HEK293 (cell line): ENCODE measurements at regions not wholly inside any gene's neighbourhood (a gene's known extent, or its start where the extent isn't known, plus 50 kb on each side); places are given as distances from the start of the nearest gene placed in this dataset.

ENCODE experiments used
- CTCF ChIA-PET: fragments of 350-600 bp; formaldehyde crosslinking; extraction: SDS; loops from one replicate; lab custom pipeline; 2021; ENCODE audit warnings: antibody characterized with exemption; lab: Yijun Ruan, JAX
- POLR2A ChIA-PET: fragments of 300-600 bp; formaldehyde crosslinking; extraction: SDS; loops from one replicate; lab custom pipeline; 2020; ENCODE audit warnings: antibody characterized with exemption, inconsistent platforms; lab: Yijun Ruan, JAX
- H3K27ac ChIP-seq: fragments of 200-500 bp; sonication (Bioruptor generic); 2 replicates; pipeline ENCODE4 v1.5.1; 2014; ENCODE audit warnings: low read depth, low read length, control low read depth, inconsistent platforms; ENCODE audit errors: extremely low read depth
- H3K36me3 ChIP-seq, 2 experiments: fragments of 200-500 bp in 1 of 2; sonication (Bioruptor generic) in 1 of 2; 1 replicate in 1 of 2; 2 replicates in 1 of 2; pipeline ENCODE4 v1.5.1; 2014 to 2017; ENCODE audit warnings: inconsistent platforms in 2 of 2, low read length in 2 of 2; ENCODE audit not compliant: control insufficient read depth in 2 of 2, insufficient read depth in 1 of 2
- H3K4me1 ChIP-seq: fragments of 200-500 bp; sonication (Bioruptor generic); 2 replicates; pipeline ENCODE4 v1.5.1; 2014; ENCODE audit warnings: mild to moderate bottlenecking, low read length, inconsistent platforms; ENCODE audit not compliant: control insufficient read depth, insufficient read depth
- H3K4me3 ChIP-seq: 2 replicates; pipeline ENCODE4 v1.5.1; 2011; ENCODE audit warnings: low read depth, mild to moderate bottlenecking, control low read depth, low read length, moderate library complexity
- H3K9me3 ChIP-seq: fragments of 200-500 bp; sonication (Bioruptor generic); 2 replicates; pipeline ENCODE4 v1.5.1; 2014; ENCODE audit warnings: low read depth, low read length, inconsistent platforms; ENCODE audit not compliant: control insufficient read depth, insufficient read depth
- HIC1 ChIP-seq: fragments of 450-650 bp; formaldehyde crosslinking; IDR thresholded peaks from 2 replicates; pipeline ENCODE4 v1.5.1; 2016; ENCODE audit warnings: missing biosample characterization, missing genetic modification characterization
- HOXC10 ChIP-seq: sonication (generic); formaldehyde crosslinking; IDR thresholded peaks from 2 replicates; pipeline ENCODE4 v1.8.1; 2023; ENCODE audit warnings: mild to moderate bottlenecking, missing genetic modification reagents
- PRDM4 ChIP-seq: fragments of 450-650 bp; formaldehyde crosslinking; IDR thresholded peaks from 2 replicates; pipeline ENCODE4 v1.5.1; 2017; ENCODE audit warnings: missing biosample characterization, missing genetic modification characterization
- ZFP37 ChIP-seq: fragments of 450-650 bp; formaldehyde crosslinking; IDR thresholded peaks from 2 replicates; pipeline ENCODE4 v1.5.1; 2016; ENCODE audit warnings: missing biosample characterization, missing genetic modification characterization
- ZNF112 ChIP-seq: fragments of 450-650 bp; formaldehyde crosslinking; IDR thresholded peaks from 2 replicates; pipeline ENCODE4 v1.5.0; 2017; ENCODE audit warnings: missing biosample characterization, missing genetic modification characterization
- ZNF146 ChIP-seq: fragments of 450-650 bp; formaldehyde crosslinking; IDR thresholded peaks from 2 replicates; pipeline ENCODE4 v1.5.1; 2016; ENCODE audit warnings: missing biosample characterization, missing genetic modification characterization
- ZNF169 ChIP-seq: fragments of 450-650 bp; formaldehyde crosslinking; IDR thresholded peaks from 2 replicates; pipeline ENCODE4 v1.5.1; 2016; ENCODE audit warnings: missing biosample characterization, missing genetic modification characterization
- ZNF214 ChIP-seq: fragments of 450-650 bp; formaldehyde crosslinking; IDR thresholded peaks from 2 replicates; pipeline ENCODE4 v1.5.1; 2017; ENCODE audit warnings: missing biosample characterization, mild to moderate bottlenecking, missing genetic modification characterization, borderline replicate concordance
- ZNF324 ChIP-seq: fragments of 450-650 bp; formaldehyde crosslinking; IDR thresholded peaks from 2 replicates; pipeline ENCODE4 v1.5.1; 2016; ENCODE audit warnings: missing biosample characterization, missing genetic modification characterization
- ZNF423 ChIP-seq: fragments of 450-650 bp; formaldehyde crosslinking; IDR thresholded peaks from 2 replicates; pipeline ENCODE4 v1.5.1; 2016; ENCODE audit warnings: missing biosample characterization, missing genetic modification characterization
- ZNF433 ChIP-seq: fragments of 450-650 bp; formaldehyde crosslinking; IDR thresholded peaks from 2 replicates; pipeline ENCODE4 v1.5.1; 2016; ENCODE audit warnings: missing biosample characterization, missing genetic modification characterization, low read depth
- ZNF521 ChIP-seq: fragments of 450-650 bp; formaldehyde crosslinking; IDR thresholded peaks from 2 replicates; pipeline ENCODE4 v1.5.1; 2017; ENCODE audit warnings: missing biosample characterization, mild to moderate bottlenecking, missing genetic modification characterization
- ZNF529 ChIP-seq: fragments of 450-650 bp; formaldehyde crosslinking; IDR thresholded peaks from 2 replicates; pipeline ENCODE4 v1.5.1; 2017; ENCODE audit warnings: missing genetic modification characterization, missing biosample characterization; ENCODE audit not compliant: insufficient replicate concordance
- ZNF530 ChIP-seq: fragments of 450-650 bp; formaldehyde crosslinking; IDR thresholded peaks from 2 replicates; pipeline ENCODE4 v1.5.1; 2016; ENCODE audit warnings: low read depth, missing biosample characterization, missing genetic modification characterization
- ZNF561 ChIP-seq: fragments of 450-650 bp; IDR thresholded peaks from 2 replicates; pipeline ENCODE4 v1.5.1; 2018; ENCODE audit warnings: missing biosample characterization, missing genetic modification characterization, borderline replicate concordance
- ZNF580 ChIP-seq: fragments of 450-650 bp; formaldehyde crosslinking; IDR thresholded peaks from 2 replicates; pipeline ENCODE4 v1.5.1; 2016; ENCODE audit warnings: missing biosample characterization, missing genetic modification characterization
- ZNF623 ChIP-seq: fragments of 450-650 bp; formaldehyde crosslinking; IDR thresholded peaks from 2 replicates; pipeline ENCODE4 v1.5.1; 2016; ENCODE audit warnings: missing biosample characterization, missing genetic modification characterization
- ZNF701 ChIP-seq: fragments of 450-650 bp; formaldehyde crosslinking; IDR thresholded peaks from 2 replicates; pipeline ENCODE4 v1.5.1; 2016; ENCODE audit warnings: missing biosample characterization, missing genetic modification characterization
- ZNF776 ChIP-seq: fragments of 450-650 bp; formaldehyde crosslinking; IDR thresholded peaks from 2 replicates; pipeline ENCODE4 v1.5.0; 2017; ENCODE audit warnings: missing biosample characterization, missing genetic modification characterization, borderline replicate concordance
- ZNF792 ChIP-seq: fragments of 450-650 bp; formaldehyde crosslinking; IDR thresholded peaks from 2 replicates; pipeline ENCODE4 v1.5.1; 2016; ENCODE audit warnings: missing biosample characterization, missing genetic modification characterization
- ZNF843 ChIP-seq: fragments of 450-650 bp; formaldehyde crosslinking; IDR thresholded peaks from 2 replicates; pipeline ENCODE4 v1.5.1; 2016; ENCODE audit warnings: missing biosample characterization, missing genetic modification characterization
- TF ChIP-seq, protein P1 (sequence below): fragments of 450-650 bp; formaldehyde crosslinking; IDR thresholded peaks from 2 replicates; pipeline ENCODE4 v1.5.1; 2016; ENCODE audit warnings: missing biosample characterization, missing genetic modification characterization, borderline replicate concordance
- TF ChIP-seq, protein P2 (sequence below): fragments of 450-650 bp; formaldehyde crosslinking; IDR thresholded peaks from 2 replicates; pipeline ENCODE4 v1.5.1; 2017; ENCODE audit warnings: missing biosample characterization, mild to moderate bottlenecking, missing genetic modification characterization, moderate library complexity
- TF ChIP-seq, protein P3 (sequence below): fragments of 450-650 bp; formaldehyde crosslinking; IDR thresholded peaks from 2 replicates; pipeline ENCODE4 v1.5.1; 2016; ENCODE audit warnings: missing biosample characterization, missing genetic modification characterization

DNA sequence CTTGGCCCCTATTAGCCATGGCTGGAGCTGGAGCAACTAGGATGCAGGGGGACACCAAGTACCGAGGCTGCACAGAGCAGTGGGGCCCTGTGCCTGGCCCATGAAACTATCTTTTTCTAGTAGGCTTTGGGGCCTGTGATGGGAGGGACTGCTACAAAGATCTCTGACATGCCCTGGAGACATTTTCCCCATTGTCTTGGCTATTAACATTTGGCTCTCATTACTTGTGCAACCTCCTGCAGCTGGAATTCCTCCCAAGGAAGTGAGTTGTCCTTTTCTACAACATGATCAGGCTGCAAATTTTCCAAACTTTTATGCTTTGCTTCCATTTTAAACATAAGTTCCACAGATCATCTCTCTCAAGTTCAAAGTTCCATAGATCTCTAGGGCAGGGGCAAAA lies 174.7 kb upstream of the ANKFN1 start:
- Histone ChIP-seq H3K9me3 (no peaks in the 10 kb centered on the region; the same call in 1 of the 2 replicates), H3K4me1 (no peaks in the 10 kb centered on the region), H3K36me3 (no peaks in the 10 kb centered on the region), H3K4me3 (no peak overlapping the region), H3K27ac (no peak overlapping the region)
- POLR2A ChIA-PET: no interaction called here
- CTCF ChIA-PET: no interaction called here
- no peak for TF ChIP-seq ZNF112 (tag by site-specific recombination)

DNA sequence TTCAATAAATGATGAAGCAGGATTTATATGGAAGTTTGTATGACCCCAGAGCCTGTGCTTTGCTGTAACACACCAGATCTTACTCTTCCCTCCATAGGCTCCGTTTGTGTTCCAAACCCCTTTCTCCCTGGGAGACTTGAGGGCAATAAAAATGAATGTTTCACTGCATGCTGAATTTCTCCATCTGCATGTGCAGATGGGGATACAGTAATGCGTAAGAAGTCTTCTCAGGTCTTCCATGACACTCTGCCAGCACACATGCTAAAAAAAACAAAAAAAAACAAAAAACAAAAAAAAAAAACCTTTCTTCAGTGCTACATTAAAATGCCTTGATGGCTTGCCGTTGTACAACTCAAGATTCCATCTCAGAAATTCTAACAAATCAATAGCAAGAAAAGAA lies 170.2 kb upstream of the ANKFN1 start:
- H3K9me3 ChIP-seq: no peaks in the 10 kb centered on the region; the same call in 1 of the 2 replicates
- TF ChIP-seq ZNF580 (tag by site-specific recombination): no peak
- no peak for TF ChIP-seq ZNF521 (tag by site-specific recombination)
- no peak for TF ChIP-seq ZNF433
- TF ChIP-seq, protein P1, sequence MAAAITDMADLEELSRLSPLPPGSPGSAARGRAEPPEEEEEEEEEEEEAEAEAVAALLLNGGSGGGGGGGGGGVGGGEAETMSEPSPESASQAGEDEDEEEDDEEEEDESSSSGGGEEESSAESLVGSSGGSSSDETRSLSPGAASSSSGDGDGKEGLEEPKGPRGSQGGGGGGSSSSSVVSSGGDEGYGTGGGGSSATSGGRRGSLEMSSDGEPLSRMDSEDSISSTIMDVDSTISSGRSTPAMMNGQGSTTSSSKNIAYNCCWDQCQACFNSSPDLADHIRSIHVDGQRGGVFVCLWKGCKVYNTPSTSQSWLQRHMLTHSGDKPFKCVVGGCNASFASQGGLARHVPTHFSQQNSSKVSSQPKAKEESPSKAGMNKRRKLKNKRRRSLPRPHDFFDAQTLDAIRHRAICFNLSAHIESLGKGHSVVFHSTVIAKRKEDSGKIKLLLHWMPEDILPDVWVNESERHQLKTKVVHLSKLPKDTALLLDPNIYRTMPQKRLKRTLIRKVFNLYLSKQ (tag by site-specific recombination): no peak
- TF ChIP-seq ZNF843 (tag by site-specific recombination): no peak
- no peak for TF ChIP-seq ZNF529 (tag by site-specific recombination)
- TF ChIP-seq ZFP37 (tag by site-specific recombination): no peak
- TF ChIP-seq ZNF530 (tag by site-specific recombination): no peak
- TF ChIP-seq PRDM4 (tag by site-specific recombination): no peak
- no peak for TF ChIP-seq ZNF324
- TF ChIP-seq ZNF214 (tag by site-specific recombination): no peak
- no peak for TF ChIP-seq ZNF623 (tag by site-specific recombination)
- no peak for TF ChIP-seq ZNF169 (tag by site-specific recombination)
- POLR2A ChIA-PET: no interaction called here
- no peaks in the 10 kb centered on the region for H3K4me1 ChIP-seq
- H3K4me3 ChIP-seq: no peak overlapping the region
- H3K27ac ChIP-seq: no peak overlapping the region
- CTCF ChIA-PET: no interaction called here
- H3K36me3 ChIP-seq: no peaks in the 10 kb centered on the region

DNA sequence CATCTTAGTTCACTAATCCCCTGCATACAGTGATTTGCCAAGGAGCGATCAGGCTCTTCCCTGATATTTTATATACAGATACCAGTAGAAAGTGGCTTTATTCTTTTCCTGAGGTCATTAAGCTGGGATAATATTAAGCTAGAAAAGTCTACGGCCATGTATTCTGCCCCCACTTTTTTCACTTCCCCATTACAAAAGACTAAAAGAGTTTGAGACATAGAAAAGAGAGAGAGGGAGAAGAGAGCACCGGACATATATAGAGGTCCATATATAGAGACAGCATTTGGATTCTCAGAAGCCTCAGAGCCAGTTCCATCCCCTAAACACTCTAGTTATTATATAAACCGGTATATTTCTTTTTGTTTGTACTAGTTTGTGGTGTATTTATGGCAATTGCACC lies 166.5 kb upstream of the ANKFN1 start:
- CTCF ChIA-PET: no interaction called here
- Histone ChIP-seq H3K36me3 (no peaks in the 10 kb centered on the region), H3K4me1 (no peaks in the 10 kb centered on the region), H3K9me3 (no peaks in the 10 kb centered on the region), H3K27ac (no peak overlapping the region), H3K4me3 (no peak overlapping the region)
- POLR2A ChIA-PET: no interaction called here
- TF ChIP-seq ZNF701 (tag by site-specific recombination) (no peak), ZNF623 (tag by site-specific recombination) (no peak), ZNF423 (no peak), HIC1 (no peak), ZNF792 (tag by site-specific recombination) (no peak), ZNF146 (tag by site-specific recombination) (no peak), HOXC10 (CRISPR knock-in tag) (no peak), ZNF776 (tag by site-specific recombination) (no peak), ZNF561 (tag by site-specific recombination) (no peak)
- TF ChIP-seq, protein P2, sequence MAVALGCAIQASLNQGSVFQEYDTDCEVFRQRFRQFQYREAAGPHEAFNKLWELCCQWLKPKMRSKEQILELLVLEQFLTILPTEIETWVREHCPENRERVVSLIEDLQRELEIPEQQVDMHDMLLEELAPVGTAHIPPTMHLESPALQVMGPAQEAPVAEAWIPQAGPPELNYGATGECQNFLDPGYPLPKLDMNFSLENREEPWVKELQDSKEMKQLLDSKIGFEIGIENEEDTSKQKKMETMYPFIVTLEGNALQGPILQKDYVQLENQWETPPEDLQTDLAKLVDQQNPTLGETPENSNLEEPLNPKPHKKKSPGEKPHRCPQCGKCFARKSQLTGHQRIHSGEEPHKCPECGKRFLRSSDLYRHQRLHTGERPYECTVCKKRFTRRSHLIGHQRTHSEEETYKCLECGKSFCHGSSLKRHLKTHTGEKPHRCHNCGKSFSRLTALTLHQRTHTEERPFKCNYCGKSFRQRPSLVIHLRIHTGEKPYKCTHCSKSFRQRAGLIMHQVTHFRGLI: no peak
- TF ChIP-seq, protein P3, sequence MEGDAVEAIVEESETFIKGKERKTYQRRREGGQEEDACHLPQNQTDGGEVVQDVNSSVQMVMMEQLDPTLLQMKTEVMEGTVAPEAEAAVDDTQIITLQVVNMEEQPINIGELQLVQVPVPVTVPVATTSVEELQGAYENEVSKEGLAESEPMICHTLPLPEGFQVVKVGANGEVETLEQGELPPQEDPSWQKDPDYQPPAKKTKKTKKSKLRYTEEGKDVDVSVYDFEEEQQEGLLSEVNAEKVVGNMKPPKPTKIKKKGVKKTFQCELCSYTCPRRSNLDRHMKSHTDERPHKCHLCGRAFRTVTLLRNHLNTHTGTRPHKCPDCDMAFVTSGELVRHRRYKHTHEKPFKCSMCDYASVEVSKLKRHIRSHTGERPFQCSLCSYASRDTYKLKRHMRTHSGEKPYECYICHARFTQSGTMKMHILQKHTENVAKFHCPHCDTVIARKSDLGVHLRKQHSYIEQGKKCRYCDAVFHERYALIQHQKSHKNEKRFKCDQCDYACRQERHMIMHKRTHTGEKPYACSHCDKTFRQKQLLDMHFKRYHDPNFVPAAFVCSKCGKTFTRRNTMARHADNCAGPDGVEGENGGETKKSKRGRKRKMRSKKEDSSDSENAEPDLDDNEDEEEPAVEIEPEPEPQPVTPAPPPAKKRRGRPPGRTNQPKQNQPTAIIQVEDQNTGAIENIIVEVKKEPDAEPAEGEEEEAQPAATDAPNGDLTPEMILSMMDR: no peak
